Smooth muscle cell (in vitro differentiated cells): ENCODE measurements at regions not wholly inside any gene's neighbourhood (a gene's known extent, or its start where the extent isn't known, plus 50 kb on each side); places are given as distances from the start of the nearest gene placed in this dataset.

Experiments used
- DNase-seq: peaks from one replicate; lab custom pipeline; 2025; ENCODE audit not compliant: unreplicated experiment; lab: John Stamatoyannopoulos, UW
- H2AFZ ChIP-seq: fragments of 200-600 bp; sonication (generic); 2 replicates; pipeline ENCODE4 v1.6.0; 2016; ENCODE audit warnings: antibody characterized with exemption, low read depth, mild to moderate bottlenecking
- H3F3A ChIP-seq: fragments of 200-600 bp; sonication (generic); 2 replicates; pipeline ENCODE4 v1.6.0; 2017; ENCODE audit warnings: antibody characterized with exemption, low read depth
- H3K27ac ChIP-seq: fragments of 200-600 bp; sonication (generic); 2 replicates; pipeline ENCODE4 v1.5.1; 2016; ENCODE audit warnings: low read depth, mild to moderate bottlenecking
- H3K27me3 ChIP-seq: fragments of 200-600 bp; sonication (generic); 2 replicates; pipeline ENCODE4 v1.6.1; 2016; ENCODE audit warnings: low read depth, mild to moderate bottlenecking
- H3K36me3 ChIP-seq: fragments of 200-600 bp; sonication (generic); 2 replicates; pipeline ENCODE4 v1.5.1; 2016; ENCODE audit warnings: low read depth
- H3K4me1 ChIP-seq: fragments of 200-600 bp; sonication (generic); 2 replicates; pipeline ENCODE4 v1.5.1; 2016; ENCODE audit warnings: low read depth
- H3K4me2 ChIP-seq: fragments of 200-600 bp; sonication (generic); 2 replicates; pipeline ENCODE4 v1.6.0; 2016; ENCODE audit warnings: mild to moderate bottlenecking
- H3K4me3 ChIP-seq: fragments of 200-600 bp; sonication (generic); 2 replicates; pipeline ENCODE4 v1.5.1; 2016; ENCODE audit warnings: mild to moderate bottlenecking
- H3K79me2 ChIP-seq: fragments of 200-600 bp; sonication (generic); 2 replicates; pipeline ENCODE4 v1.6.0; 2016; ENCODE audit warnings: low read depth, mild to moderate bottlenecking
- H3K9ac ChIP-seq: fragments of 200-600 bp; sonication (generic); 2 replicates; pipeline ENCODE4 v1.6.0; 2016; ENCODE audit warnings: low read depth
- H3K9me3 ChIP-seq: fragments of 200-600 bp; sonication (generic); replicated peaks from 2 replicates; pipeline ENCODE4 v1.5.1; 2016; ENCODE audit warnings: low read depth
- H4K20me1 ChIP-seq: fragments of 200-600 bp; sonication (generic); 2 replicates; pipeline ENCODE4 v1.6.0; 2016; ENCODE audit warnings: low read depth
- CTCF ChIP-seq: fragments of 200-600 bp; sonication (generic); IDR thresholded peaks from 2 replicates; pipeline ENCODE4 v1.5.1; 2017; ENCODE audit warnings: borderline replicate concordance, mild to moderate bottlenecking, antibody characterized with exemption; ENCODE audit not compliant: insufficient read depth, poor library complexity, severe bottlenecking
- WGBS: methylation state at CpG from one replicate; pipeline ENCODE4 v1.1.7; 2016; ENCODE audit warnings: low lambda C conversion rate; 5-methylcytosine and 5-hydroxymethylcytosine counted together

- H2AFZ ChIP-seq, result no peak overlapping the region
- 86% methylated on average over 1 of the region's 1 CpG for WGBS
- no peak for TF ChIP-seq CTCF
Measured at GRCh38 chr6:140353536-140353935, 979.1 kb upstream of the CITED2 start.

GRCh38 chr6:140346428-140346827 lies 972.0 kb upstream of the CITED2 start:
- Histone ChIP-seq H3K4me1 (no peaks in the 10 kb centered on the region), H3K9ac (no peak overlapping the region), H3K27ac (no peak overlapping the region), H2AFZ (peak overlapping the region; percentile 52), H3K79me2 (no peaks in the 10 kb centered on the region), H3K27me3 (no peaks in the 10 kb centered on the region), H3K9me3 (no peaks in the 10 kb centered on the region), H4K20me1 (no peaks in the 10 kb centered on the region), H3K4me2 (no peak overlapping the region), H3F3A (no peaks in the 10 kb centered on the region), H3K36me3 (no peaks in the 10 kb centered on the region), H3K4me3 (no peak overlapping the region)
- no peak for TF ChIP-seq CTCF
- WGBS, result 72% methylated on average over 5 of the region's 5 CpGs
- DNase-seq, result no peak

More at GRCh38 chr6:140353536-140353935, 979.1 kb upstream of the CITED2 start:
- H3K9me3 ChIP-seq, result no peaks in the 10 kb centered on the region
- no peaks in the 10 kb centered on the region for H3K79me2 ChIP-seq
- no peak overlapping the region for H3K4me3 ChIP-seq
- H3K27me3 ChIP-seq, result no peaks in the 10 kb centered on the region
- H3K4me1 ChIP-seq, result no peaks in the 10 kb centered on the region
- H3F3A ChIP-seq, result no peaks in the 10 kb centered on the region
- H3K36me3 ChIP-seq, result no peaks in the 10 kb centered on the region
- no peak overlapping the region for H3K27ac ChIP-seq
- no peak for DNase-seq
- no peaks in the 10 kb centered on the region for H4K20me1 ChIP-seq
- no peak overlapping the region for H3K4me2 ChIP-seq
- H3K9ac ChIP-seq, result no peak overlapping the region

DNA sequence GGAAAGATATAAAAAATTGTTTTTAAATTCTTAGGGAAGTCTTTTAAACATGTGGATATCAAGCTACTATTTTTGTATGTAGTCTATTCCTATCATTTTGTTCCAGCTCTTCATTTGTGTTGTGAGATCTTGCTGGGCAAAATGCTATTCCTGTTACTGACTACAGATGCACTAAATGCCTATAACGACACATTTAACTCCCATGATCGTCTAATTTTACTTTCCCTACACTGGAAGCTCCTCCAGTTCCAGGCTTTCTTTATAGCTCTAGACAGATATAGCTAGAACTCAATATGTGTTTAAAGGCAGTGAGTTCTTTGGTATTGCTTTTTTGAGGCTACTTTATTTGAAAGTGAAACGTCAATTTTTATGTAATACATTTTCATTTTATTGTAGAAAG lies 971.5 kb upstream of the CITED2 start:
- Histone ChIP-seq H3K27me3 (no peaks in the 10 kb centered on the region), H3K9ac (no peak overlapping the region), H2AFZ (no peak overlapping the region), H3K4me2 (no peak overlapping the region), H4K20me1 (no peaks in the 10 kb centered on the region), H3K4me1 (no peaks in the 10 kb centered on the region), H3K79me2 (no peaks in the 10 kb centered on the region), H3K4me3 (no peak overlapping the region), H3K9me3 (no peaks in the 10 kb centered on the region), H3K27ac (no peak overlapping the region), H3F3A (no peaks in the 10 kb centered on the region), H3K36me3 (no peaks in the 10 kb centered on the region)
- TF ChIP-seq CTCF, result no peak
- 69% methylated on average over 3 of the region's 3 CpGs for WGBS
- DNase-seq, result no peak

GRCh38 chr6:140344142-140344913 lies 969.9 kb upstream of the CITED2 start:
- Histone ChIP-seq H2AFZ (no peak overlapping the region), H3K4me3 (no peak overlapping the region), H3K27me3 (no peaks in the 10 kb centered on the region), H3K27ac (no peak overlapping the region), H3K9me3 (no peaks in the 10 kb centered on the region), H3K79me2 (no peaks in the 10 kb centered on the region), H3K9ac (no peak overlapping the region), H4K20me1 (no peaks in the 10 kb centered on the region), H3K4me2 (peak overlapping the region; percentile 0), H3F3A (no peaks in the 10 kb centered on the region), H3K4me1 (no peaks in the 10 kb centered on the region), H3K36me3 (no peaks in the 10 kb centered on the region)
- 97% methylated on average over 1 of the region's 1 CpG for WGBS
- DNase-seq, result no peak
- no peak for TF ChIP-seq CTCF
